Suppressor macrophage treated with lipopolysaccharide for 4 hours (primary cell): ENCODE measurements at regions not wholly inside any gene's neighbourhood (a gene's known extent, or its start where the extent isn't known, plus 50 kb on each side); places are given as distances from the start of the nearest gene placed in this dataset.
"Not testable (repeated sequence)": the region's sequence is repeated elsewhere in the genome, so short reads cannot be mapped to it uniquely, and the experiment has no call there.

Experiments
- DNase-seq: peaks from one replicate; pipeline ENCODE4 v3.0.0-alpha.2; 2020

DNA sequence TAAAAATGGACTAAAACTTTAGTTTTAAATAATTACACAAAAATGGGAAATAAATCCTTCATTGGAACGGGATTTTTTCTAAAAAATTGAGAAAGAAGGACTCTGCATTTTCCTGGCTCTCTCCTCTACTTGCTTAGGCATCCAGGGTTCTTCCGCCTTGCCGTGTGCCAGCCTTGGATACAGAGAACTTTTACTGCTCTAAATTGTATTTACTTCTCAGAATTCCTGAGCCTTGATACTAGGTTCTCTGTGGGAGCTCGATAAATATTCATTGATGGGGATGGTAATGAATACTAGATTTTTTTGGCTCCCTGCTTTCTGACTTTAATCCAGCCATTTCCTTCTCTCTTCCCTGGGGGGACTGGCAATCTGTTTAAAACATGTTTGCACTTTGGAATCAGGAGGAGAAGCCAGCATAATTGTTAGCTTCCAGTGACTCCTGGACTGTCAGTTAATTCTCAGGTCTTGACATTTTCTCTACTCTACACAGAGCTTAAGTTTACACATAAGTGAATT lies 746.1 kb upstream of the LRRTM1 start:
- DNase-seq = no peak

DNA sequence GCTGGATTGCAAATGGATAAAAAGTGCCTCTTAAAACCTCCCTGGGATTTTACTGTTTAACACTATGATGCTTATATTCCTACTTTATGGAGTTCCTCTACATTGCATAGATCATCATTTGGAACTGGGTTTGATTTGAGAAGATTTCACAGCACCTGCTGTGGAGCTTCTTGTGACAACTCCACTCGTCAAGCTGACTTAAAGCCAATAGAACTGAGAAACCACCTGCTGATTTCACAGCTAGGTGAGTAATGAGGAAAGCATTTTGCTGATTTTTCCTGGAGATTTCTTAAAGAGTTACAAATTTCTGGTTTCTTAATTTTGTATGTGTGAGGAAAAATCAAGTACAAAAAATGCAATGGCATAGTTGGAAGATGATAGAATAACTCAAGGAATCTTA lies 739.1 kb upstream of the LRRTM1 start:
- no peak for DNase-seq

DNA sequence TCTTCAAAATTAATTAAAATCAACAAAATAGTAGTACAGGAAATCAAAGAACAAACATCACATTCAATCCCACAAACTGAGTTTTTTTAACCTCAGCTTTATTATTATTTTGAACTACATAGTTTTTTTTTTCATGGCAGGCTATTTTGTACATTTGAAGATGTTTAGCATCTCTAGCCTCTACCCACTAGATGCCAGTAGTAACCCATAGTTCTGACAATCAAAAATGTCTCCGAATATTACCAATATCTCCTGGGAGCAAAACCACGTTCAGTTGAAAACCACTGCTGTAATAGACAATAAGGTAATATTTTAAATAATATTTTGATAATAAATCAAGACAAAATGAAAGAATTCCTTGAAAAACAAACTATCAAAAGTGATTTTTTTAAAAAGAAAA lies 702.6 kb upstream of the LRRTM1 start:
- DNase-seq = no peak

DNA sequence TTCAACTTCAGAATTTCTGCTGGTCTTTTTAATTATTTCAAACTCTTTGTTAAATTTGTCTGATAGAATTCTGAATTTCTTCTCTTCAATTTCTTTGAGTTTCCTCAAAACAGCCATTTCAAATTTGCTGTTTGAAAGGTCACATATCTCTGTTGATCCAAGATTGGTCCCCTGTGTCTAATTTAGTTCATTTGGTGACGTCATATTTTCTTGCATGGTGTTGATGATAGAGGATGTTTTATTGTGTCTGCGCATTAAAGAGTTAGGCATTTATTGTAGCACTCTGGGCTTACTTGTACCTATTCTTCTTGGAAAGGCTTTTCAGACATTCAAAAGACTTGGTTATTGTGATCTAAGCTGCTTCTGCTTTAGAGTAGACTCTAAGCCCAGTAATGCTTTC lies 698.4 kb upstream of the LRRTM1 start:
- DNase-seq = no peak

DNA sequence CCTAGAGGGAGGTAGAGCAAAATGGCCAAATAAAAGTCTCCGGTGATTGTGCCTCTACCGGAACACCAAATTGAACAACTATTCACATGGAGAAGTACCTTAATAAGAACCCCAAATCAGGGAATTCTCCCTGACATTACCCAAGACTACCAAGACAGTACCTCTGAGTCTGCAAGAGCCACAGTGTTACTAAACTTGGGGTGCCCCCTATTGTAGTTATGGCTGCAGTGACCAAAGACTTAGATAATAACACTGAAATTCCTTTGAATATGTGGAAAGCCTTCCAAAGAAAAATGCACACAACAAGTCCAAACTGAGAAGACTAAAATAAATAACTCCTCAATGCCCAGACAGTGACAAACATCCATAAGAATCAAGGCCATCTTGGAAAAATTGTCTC lies 682.9 kb upstream of the LRRTM1 start:
- DNase-seq = no peak

DNA sequence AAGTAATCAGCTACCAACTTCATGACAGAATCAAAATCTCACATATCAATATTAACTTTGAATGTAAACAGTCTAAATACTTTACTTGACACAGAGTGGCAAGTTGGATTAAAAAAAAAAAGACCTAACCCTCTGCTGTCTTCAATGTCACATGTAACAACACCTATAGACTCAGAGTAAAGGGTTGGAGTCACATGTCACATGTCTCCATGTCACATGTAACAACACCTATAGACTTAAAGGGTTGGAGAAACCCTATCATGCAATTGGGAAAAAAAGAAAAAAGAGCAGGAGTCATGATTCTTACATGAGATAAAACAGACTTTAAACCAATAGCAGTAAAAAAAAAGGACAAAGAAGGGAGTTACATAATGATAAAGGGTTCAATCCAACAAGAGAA lies 665.3 kb upstream of the LRRTM1 start:
- DNase-seq = no peak

DNA sequence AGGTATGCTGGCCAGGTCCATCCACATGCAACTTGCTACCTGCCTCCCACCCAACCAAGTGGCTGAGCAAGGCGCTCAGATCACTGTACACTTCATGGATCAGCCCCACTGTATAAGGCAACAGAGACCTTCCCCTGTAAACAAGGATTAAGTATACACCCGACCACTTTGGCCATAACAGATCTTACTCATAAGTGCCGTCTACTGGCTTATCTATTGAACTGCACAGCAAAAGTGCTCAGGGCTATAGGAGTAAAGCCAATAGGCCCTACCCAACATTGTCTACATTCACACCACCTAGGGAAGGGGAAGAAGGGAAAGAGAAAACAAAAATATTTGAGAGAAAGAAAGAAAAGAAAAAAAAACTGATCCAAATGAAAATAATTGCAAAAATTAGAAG lies 663.9 kb upstream of the LRRTM1 start:
- no peak for DNase-seq

DNA sequence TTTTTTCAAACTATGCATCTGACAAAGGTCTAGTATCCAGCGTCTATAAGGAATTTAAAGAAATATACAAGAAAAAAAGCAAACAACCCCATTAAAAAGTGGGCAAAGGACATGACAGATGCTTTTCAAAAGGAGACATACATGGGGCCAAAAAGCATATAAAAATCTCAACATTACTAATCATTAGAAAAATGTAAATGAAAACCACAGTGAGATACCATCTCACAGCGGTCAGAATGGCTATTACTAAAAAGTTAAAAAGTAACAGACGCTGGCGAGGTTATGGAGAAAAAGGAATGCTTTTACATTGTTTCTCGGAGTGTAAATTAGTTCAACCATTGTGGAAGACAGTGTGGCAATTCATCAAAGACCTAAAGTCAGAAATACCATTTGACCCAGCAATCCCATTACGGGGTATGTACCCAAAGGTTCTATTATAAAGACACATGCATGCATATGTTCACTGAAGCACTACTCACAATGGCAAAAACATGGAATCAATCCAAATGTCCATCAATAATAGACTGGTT lies 643.1 kb upstream of the LRRTM1 start:
- no peak for DNase-seq

DNA sequence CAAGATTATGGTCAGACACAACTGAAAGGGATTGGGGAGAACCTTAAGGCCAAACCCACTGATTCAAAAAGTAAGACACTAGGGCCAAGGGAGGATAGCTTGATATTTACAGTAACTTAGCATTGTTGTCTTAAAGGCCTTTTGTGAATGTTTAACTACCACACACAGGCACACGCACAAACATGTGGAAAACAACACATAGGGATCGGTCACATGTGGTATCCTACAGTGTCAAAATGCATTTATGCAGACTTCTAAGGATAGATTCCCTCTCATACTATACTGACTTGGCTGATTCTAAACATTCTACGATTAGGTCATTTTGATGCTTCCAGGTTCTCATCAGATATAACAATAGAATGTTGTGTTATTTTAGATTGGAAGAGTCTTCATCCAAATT lies 638.9 kb upstream of the LRRTM1 start:
- no peak for DNase-seq

DNA sequence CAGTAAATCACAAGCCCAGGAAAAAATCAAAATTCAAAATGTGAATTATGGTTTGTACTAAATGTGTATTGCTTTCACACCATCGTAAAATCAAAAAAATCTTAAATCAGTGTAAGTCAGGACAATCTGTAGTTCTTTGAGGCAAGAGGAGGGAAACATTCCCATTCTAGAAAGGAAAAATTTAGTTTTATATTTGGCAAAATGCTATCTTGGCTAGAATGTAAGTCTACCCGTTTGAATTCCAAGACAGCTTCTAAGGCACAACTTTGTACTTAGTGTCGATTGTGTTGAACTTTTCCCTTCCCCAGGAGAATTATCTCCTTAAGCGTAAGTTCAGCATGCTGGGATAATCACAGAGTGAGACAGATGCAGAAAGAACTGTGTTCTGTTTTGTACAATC lies 638.2 kb upstream of the LRRTM1 start:
- no peak for DNase-seq

DNA sequence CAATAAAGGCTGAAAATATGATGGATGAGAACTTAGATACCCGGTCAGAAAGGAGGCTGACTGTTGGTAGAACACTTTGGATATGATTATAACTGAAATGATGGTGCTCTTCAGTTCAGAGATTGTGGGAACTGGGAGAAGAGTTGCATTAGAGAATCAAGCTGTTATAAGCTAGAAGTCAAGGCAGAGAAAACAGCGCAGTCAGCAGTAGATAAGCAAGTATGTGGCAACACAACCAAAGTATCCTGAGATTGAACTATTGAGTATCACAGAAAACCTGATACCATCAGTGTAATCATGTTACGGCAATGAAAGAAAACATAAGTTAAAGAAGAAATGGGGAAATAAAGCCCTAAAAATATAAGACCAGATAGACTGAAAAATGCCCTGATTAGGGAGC lies 633.9 kb upstream of the LRRTM1 start:
- DNase-seq = no peak

DNA sequence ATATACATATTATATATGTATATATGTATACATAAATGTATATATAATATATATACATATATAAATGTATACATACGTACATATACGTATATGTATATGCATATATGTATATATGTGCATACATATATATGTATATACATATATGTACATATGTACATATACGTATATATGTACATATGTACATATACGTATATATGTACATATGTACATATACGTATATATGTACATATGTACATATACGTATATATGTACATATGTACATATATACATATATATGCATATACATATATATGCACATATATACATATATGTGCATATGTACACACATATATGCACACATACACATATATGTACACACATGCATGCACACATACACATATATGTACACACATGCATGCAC lies 627.3 kb upstream of the LRRTM1 start:
- not testable (repeated sequence) for DNase-seq

DNA sequence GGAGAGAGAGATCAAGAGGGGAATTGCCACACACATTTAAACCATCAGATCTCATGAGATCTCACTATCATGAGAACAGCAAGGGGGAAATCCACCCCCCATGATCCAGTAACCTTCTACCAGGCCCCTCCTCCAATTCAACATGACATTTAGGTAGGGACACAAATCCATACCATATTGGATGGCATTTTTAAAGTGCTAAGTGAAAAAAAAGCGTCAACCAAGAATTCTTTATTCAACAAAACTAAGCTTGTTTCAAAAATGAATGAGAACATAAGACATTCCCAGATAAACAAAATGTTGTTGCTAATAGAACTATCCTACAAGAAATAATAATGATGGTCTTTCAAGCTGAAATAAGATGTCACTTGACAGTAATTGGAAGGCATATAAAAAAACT lies 626.2 kb upstream of the LRRTM1 start:
- DNase-seq = no peak

DNA sequence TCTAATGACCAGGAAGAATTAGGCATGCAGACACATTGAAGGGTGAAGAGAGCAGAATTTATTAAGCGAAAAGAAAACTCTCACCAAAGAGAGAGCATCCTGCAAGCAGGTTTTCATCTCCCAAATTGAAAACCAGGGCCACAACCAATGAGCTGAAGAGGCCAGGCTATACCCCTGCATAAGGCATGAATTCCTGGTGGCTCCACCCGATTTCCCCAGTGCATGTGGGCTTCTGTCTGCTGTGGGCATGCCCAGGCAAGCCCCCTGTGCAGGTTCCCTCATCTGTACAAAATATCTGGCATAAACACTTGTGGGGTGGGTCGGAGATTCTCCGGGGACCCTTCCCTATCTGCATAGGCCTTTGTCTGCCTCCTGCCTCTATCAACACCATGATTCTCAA lies 621.6 kb upstream of the LRRTM1 start:
- DNase-seq = no peak

DNA sequence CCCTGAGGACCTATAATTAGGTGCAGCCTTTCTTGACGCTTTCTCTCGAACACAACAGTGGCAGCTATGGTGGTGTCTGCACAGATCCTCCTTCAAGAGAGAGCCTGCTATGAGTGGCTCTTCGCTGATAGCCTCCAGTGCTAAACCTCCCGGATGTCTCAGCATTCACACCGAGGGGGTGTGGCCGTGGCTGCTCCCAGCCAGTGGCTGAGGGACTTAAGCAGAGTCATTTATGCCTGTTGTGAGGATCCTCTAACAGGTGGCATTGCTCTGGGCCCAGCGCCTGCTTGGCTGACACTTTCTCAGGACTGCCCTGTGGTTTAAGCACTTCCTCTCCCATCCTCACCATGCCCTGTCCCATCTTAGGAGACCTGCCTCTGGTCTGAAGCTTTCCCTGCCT lies 592.0 kb upstream of the LRRTM1 start:
- no peak for DNase-seq

DNA sequence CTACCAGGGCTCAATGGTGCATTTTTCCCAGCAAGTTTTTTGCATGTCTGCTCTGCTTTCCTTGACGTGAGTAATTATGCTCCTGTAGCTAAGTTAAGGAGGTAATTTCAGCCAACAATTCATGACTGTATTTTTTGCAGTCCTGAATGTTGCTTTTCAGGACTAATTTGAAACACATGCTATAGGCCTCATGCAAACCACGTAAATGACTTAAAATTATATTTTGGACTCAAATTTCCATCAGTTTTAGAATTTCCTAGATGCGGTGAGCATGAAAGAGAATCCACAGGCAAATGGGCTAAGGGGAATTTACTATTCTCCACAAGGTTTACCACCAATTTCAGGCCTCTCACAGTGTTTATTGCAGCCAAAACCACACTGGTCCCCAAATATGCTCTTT lies 589.9 kb upstream of the LRRTM1 start:
- no peak for DNase-seq

DNA sequence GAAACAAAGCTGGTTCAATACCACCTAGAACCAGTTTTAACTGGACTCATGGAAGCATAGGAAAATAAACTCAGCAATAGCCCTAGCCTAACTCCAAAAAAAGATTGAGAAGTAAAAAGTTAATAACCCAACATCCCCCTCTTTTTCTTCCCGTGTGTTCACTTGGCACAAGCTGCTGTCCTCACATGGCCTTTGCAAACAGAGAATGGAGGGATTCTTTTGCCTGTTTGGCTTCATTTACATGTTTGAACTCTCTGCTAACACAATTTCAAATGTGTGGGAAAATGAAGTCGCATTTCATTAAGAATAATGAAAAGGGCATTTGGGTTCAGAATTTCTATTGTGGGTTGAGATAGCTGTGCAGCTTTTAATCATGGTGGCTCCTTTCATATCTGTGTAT lies 589.2 kb upstream of the LRRTM1 start:
- DNase-seq = no peak

DNA sequence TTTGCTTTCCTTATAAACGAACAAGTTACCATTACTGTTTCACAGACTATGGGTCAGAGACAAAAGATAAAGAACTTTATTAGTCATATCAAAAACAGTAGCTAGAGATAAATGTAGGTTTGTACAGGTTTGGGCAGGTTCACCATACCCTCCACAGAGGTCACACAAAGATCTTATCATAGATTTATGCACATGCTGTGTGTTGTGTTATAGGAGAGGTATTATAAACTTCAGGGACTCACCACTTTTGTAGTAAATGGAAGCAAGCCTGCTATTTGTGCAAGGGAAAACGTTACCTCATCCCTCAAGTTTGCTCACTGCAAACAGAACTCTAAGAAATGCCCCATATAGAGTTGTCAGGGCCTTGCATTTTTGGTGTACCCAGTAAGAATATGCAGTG lies 584.5 kb upstream of the LRRTM1 start:
- no peak for DNase-seq

DNA sequence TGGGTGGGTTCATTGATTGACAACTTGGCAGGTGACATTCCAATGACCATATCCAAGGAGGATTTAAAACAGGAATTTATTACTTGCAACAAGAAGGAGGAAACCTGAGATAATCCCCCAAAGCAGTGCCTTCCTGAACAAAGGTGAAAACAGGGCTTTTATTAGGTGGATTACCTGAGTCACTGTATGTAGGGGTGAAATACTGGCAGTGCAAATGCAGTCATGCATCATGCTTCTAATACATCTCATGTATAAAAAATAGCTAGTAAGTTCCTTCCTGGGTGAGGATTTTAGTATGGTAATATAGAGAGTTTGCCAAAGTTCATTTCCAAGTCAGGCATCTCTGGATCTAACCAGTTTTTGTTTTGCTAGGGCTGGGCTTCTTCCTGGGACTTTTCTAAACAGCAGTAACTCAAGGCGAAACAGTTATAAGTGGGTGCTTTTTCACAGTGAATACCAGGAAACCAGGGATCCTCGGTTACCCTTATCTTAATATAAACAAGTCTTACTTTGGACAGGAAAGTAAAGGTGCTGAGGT lies 583.4 kb upstream of the LRRTM1 start:
- DNase-seq = no peak

DNA sequence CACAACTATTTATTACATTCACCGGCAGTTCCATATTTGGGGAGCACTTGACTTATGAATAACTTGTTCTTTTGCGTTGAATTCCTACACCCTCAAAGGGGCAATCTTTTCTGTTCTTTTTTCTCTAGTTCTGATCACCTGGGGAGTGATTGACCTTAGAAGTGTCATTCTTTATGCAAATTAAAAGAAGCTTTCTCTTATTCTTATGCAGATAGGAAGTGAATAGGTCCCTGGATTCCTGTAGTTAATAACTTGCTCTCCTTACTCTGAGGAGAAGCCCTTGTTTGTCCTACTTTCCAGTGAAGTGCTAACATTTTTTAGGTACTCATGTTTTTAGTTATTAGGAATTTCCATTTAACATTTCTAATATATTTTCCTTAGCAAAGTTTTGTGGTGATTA lies 569.8 kb upstream of the LRRTM1 start:
- DNase-seq = no peak

DNA sequence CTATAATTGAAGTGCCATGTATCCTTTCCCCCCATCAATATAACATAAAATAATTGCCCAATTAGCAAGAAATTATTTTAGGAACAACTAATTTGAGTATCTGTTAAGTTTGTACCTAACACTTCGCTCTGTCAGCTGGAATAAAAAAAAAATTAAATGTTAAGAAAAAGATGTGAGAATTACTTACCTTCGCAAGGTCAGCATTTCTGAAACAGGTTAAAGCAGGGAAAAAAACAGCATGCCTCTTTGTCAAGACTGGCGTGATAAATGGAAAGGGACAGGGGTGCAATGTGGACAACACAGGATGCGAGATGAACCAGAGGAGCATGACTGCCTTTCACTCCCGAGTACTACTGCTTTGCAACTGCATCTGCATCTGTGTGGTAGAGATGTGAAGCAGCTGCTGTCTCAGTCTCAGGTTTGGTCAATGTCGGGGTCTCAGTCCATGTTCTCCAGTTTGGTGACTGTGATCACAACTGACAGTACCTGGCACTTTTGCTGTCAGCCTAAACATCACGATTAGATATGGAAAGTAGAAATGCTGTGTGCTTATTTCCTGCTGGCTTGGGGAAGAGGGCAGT lies 565.4 kb upstream of the LRRTM1 start:
- DNase-seq = no peak

DNA sequence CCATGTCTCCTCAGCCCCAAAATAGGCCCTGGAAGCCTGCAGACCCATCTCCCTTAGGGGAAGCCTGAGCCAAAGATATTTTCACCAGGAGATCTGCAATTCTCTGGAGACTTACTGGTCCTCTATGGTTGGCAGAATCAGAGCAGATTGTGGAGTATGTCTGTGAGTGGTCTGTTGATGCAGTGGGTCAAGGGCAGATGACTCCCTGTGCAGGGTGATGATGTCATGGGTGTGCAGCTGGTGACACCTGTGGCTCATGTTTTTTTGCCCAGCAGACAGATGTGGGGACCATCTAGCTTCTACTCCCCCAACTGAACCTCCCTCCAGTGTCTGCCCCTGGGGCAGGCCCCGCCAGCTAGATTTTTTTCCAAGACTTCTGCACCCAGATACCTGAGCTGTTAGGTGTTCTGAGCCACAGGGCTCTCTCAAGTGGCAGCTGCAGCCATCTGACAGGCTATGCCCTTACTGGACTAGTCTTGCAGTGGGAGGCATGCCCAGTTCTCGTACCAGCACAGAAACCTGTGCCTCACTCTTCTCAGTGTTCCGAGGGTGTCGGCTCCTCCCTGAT lies 558.7 kb upstream of the LRRTM1 start:
- no peak for DNase-seq

DNA sequence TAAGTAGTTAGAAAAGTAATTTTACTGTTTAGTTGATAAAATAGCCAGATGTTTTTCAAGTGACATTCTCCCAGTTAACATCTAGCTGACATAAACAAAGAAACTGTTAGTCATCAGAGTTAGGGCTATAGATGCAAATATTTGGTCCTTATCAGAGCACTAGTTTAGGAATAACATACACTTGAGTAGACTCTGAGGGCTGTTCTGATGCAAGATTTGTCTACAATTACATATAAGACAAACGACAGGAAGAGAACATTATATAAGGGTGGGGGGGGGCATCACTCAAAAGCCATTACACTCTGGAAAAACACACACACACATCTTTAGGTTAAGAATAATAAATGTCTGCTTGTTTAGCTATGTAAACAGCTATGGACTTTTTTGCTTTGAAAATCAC lies 554.4 kb upstream of the LRRTM1 start:
- no peak for DNase-seq

DNA sequence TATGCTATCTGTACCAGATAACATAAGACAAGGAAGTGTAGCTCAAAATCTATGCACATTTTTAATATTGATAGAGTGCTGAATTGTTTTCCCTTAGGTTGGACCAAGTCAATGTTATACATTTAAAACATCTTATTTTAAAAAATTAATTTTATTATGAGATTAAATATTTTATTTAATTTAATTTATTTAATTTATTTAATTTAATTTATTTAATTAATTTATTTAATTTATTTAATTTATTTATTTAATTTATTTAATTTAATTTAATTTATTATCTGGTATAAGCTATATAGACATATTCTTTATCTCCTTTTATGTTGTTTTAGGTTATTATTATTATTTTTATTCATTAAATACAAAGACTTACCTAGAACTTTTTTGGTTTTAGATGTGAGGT lies 551.7 kb upstream of the LRRTM1 start:
- no peak for DNase-seq

DNA sequence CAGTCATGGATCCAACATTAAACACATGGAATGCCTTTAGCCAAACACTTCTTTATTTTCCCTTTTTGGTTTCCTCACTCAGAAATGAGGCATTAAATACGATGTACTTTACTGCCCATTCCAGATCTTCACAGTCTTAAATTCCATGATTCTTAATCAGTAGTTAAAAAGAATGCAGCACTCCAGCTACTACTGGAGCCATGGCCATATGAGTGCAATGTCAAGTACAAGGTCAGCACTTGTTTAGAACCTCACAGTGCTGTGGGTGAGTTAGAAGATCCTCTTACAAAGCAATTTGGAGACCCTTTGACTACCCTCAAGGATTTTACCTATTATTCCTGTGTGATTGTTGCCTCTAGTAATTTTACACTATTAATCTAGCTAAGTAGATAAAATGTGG lies 550.3 kb upstream of the LRRTM1 start:
- DNase-seq = no peak
